ENCODE measurements at regions not wholly inside any gene's neighbourhood (a gene's known extent, or its start where the extent isn't known, plus 50 kb on each side); places are given as distances from the start of the nearest gene placed in this dataset.

DNA sequence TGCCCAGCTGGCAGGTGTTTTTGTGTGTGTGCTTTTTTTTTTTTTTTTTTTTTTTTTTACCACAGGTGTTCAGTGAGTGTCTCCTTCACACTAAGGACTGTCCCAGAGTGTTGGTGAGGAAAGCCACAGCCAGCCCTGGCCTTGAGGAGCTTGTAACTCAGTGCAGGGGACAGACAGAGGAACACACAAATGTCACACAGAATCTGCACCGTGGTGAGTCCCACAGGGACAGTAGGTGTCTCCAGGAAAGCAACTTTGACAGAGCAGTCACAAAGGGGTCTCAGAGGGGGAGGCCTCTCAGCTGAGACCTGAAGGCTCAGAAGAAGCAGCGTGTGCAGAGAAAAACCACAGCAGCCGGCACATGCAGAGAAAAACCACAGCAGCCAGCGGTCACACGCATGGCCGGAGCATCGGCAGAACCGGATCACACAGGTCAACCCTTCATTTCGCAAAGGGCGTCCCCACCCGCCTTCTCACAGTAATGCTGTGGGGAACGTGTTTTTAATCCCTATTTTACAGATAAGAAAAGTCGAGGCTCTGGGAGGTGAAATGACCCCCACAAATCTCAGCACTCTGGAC lies 101.7 kb upstream of the PRR5 start:
- TF ChIP-seq, protein P1, sequence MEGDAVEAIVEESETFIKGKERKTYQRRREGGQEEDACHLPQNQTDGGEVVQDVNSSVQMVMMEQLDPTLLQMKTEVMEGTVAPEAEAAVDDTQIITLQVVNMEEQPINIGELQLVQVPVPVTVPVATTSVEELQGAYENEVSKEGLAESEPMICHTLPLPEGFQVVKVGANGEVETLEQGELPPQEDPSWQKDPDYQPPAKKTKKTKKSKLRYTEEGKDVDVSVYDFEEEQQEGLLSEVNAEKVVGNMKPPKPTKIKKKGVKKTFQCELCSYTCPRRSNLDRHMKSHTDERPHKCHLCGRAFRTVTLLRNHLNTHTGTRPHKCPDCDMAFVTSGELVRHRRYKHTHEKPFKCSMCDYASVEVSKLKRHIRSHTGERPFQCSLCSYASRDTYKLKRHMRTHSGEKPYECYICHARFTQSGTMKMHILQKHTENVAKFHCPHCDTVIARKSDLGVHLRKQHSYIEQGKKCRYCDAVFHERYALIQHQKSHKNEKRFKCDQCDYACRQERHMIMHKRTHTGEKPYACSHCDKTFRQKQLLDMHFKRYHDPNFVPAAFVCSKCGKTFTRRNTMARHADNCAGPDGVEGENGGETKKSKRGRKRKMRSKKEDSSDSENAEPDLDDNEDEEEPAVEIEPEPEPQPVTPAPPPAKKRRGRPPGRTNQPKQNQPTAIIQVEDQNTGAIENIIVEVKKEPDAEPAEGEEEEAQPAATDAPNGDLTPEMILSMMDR (IDR thresholded peaks at IDR 0.05; ENCODE audit: low read depth, low read length, missing control alignments), result no peak
- H3K4me3 ChIP-seq (ENCODE audit: low read depth, low read length), result no peak overlapping the region
- no peak for DNase-seq (ENCODE audit: low read depth)
- in situ Hi-C loops (cut with HindIII; ENCODE audit: low sequenced_read_pairs), result no loop called here

DNA sequence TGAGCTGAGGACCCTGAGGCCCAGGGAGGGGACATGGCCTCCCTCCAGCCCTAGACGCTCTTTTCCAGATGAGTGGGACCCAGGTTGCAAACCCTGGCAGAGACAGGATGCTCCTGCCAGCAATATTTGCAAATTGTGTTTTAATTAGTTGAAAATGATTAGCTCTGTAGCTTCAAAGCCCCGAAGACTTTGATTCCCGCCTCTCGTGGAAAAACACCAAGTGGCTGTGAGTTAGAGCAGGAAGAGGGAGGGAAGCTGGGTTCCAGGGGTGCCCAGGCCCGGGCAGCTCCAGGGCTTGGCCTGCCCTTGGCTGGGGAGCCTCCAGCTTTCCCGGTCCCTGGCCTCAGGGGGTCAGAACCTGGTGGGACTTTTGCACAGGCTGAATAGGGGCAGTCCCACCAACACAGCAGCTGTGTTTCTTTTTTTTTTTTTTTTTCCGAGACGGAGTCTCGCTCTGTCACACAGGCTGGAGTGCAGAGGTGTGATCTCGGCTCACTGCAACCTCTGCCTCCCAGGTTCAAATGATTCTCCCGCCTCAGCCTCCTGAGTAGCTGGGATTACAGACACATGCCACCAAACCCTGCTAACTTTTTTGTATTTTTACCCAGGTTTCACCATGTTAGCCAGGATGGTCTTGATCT lies 101.6 kb upstream of the RTL6 start:
- no peak for DNase-seq (ENCODE audit: low read depth)
- in situ Hi-C loops (cut with HindIII; ENCODE audit: low sequenced_read_pairs), result loop anchor here (25.0 kb wide), 1 partner anchor 587 kb away; the partner anchor contains the start of gene PARVB
- TF ChIP-seq, protein P1 (IDR thresholded peaks at IDR 0.05; ENCODE audit: low read depth, low read length, missing control alignments), result no peak
- H3K4me3 ChIP-seq (ENCODE audit: low read depth, low read length), result no peak overlapping the region

DNA sequence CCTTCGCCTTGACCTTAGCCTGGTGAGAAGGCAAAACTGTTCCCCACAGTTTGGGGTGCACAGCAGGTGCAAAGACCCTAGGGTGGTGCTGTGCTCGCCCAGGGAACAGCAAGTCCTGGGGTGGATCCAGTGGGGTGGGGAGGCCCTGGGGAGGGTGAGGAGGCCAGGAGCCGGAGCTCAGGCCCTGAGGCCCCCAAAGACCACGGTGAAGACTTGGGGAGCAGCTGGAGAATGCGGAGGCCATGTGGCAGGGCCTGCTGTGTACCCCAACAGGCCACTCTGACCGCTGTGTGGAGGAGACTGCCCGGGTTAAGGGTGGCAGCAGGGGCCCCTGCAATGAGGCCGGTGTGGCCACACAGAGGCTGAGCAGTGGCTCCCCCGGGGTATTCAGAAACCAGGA lies 101.1 kb upstream of the RTL6 start:
- in situ Hi-C loops (cut with HindIII; ENCODE audit: low sequenced_read_pairs), result loop anchor here (25.0 kb wide), 1 partner anchor 587 kb away; the partner anchor contains the start of gene PARVB
- TF ChIP-seq, protein P1 (IDR thresholded peaks at IDR 0.05; ENCODE audit: low read depth, low read length, missing control alignments), result no peak
- DNase-seq (ENCODE audit: low read depth), result no peak
- H3K4me3 ChIP-seq (ENCODE audit: low read depth, low read length), result no peak overlapping the region

DNA sequence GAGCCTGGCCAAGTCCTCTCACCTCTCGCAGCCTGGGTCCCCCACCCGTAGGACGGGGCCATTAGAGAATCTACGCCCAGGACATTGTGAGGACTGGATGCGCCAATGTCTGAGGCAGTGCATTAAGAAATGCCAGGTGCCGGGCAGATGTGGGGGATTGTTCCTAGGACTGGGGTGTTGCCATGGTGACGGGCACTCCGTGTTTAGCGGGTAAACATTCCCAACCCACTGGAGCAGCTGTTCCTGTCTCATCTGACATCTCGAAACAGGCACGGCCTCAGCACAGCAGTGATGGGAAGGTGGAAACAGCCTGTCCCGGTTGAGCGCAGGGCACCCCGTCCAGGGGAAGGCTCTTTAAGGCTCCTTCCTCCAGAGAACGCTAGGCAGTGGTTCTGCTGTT lies 99.6 kb upstream of the RTL6 start:
- H3K4me3 ChIP-seq (ENCODE audit: low read depth, low read length), result no peak overlapping the region
- TF ChIP-seq, protein P1 (IDR thresholded peaks at IDR 0.05; ENCODE audit: low read depth, low read length, missing control alignments), result no peak
- in situ Hi-C loops (cut with HindIII; ENCODE audit: low sequenced_read_pairs), result loop anchor here (25.0 kb wide), 1 partner anchor 585 kb away; the partner anchor contains the start of gene PARVB
- DNase-seq (ENCODE audit: low read depth), result no peak

DNA sequence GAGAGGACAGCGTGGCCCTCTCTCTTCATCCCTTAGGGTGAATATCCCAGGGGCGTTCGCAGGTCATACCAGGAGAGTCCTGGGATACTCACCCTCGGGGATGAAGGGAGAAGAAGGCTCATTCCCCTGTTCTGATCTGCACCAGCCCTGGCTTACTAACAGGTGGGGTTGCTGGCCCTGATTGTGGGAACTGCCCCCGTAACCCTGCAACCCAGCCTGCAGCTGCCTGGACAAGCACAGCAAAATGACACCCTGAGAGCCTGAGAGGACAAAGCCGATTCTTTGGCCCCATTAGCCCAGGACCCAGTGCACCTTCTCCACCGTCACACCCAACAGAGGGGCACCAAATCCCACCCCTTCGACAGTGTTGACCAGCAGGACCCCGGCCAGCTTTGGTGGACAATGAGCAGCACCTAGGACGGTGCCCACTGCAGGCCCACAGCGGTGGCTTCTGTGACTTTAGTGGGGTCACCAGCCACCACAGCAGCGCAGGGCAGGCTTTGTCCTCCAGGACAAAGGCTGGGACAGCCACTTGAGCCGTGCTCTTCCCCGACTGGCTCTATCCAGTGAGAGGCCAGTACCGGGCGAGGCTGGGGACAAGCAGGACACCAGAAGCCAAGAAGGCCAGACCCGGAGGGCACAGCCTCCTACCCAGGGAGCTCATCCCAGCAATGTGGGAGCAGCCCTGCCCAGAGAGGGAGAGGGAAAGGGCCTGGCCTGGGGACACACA lies 98.5 kb upstream of the RTL6 start:
- in situ Hi-C loops (cut with HindIII; ENCODE audit: low sequenced_read_pairs), result loop anchor here (25.0 kb wide), 1 partner anchor 584 kb away; the partner anchor contains the start of gene PARVB
- TF ChIP-seq, protein P1 (IDR thresholded peaks at IDR 0.05; ENCODE audit: low read depth, low read length, missing control alignments), result no peak
- no peak for DNase-seq (ENCODE audit: low read depth)
- no peak overlapping the region for H3K4me3 ChIP-seq (ENCODE audit: low read depth, low read length)

DNA sequence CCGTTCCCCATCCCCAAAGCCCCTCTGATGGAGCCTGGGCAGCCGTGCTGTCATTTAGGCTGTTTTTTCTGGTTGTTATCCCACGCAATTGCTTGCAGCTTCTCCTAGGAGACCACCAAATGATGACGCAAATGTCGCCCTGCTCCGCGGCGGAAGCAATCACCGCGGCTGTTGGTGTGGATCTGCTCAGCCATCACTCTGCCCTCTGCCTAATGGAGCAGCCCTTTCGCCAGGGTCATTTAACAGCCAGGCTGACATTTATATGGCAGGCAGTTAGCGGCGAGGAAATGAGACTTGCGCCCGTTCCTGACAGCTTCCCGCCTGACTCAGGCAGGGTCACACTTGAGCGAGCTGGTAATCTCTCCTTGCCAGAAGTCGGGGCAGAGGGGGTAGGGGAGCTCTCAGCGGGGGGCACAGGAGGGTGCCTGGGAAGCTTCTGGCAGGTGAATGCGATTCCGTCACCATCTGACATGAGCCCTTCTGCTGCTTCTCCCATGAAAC lies 97.9 kb upstream of the RTL6 start:
- H3K4me3 ChIP-seq (ENCODE audit: low read depth, low read length), result no peak overlapping the region
- in situ Hi-C loops (cut with HindIII; ENCODE audit: low sequenced_read_pairs), result loop anchor here (25.0 kb wide), 1 partner anchor 584 kb away; the partner anchor contains the start of gene PARVB
- peak; percentile 15 for DNase-seq (ENCODE audit: low read depth)
- TF ChIP-seq, protein P1 (IDR thresholded peaks at IDR 0.05; ENCODE audit: low read depth, low read length, missing control alignments), result no peak
